WTC11 (cell line): ENCODE measurements at regions not wholly inside any gene's neighbourhood (a gene's known extent, or its start where the extent isn't known, plus 50 kb on each side); places are given as distances from the start of the nearest gene placed in this dataset.

Experiments used
- JUN ChIP-seq: sonication (generic); formaldehyde crosslinking; IDR thresholded peaks from 2 replicates; pipeline ENCODE4 v1.8.0; 2023; ENCODE audit warnings: mild to moderate bottlenecking, missing genetic modification reagents
- SMAD3 ChIP-seq: sonication (generic); formaldehyde crosslinking; IDR thresholded peaks from 2 replicates; pipeline ENCODE4 v1.8.0; 2022; ENCODE audit warnings: missing genetic modification reagents, mild to moderate bottlenecking, borderline replicate concordance
- TP53 ChIP-seq: sonication (generic); formaldehyde crosslinking; IDR thresholded peaks from 2 replicates; pipeline ENCODE4 v1.8.1; 2023; ENCODE audit warnings: mild to moderate bottlenecking, missing genetic modification reagents
- ZNF232 ChIP-seq: sonication (generic); formaldehyde crosslinking; IDR thresholded peaks from 2 replicates; pipeline ENCODE4 v1.8.0; 2022; ENCODE audit warnings: mild to moderate bottlenecking, missing genetic modification reagents
- ZNF423 ChIP-seq: fragments of 250-450 bp; sonication (Bioruptor Pico); IDR thresholded peaks from 2 replicates; pipeline ENCODE4 v2.1.2; 2022; ENCODE audit warnings: mild to moderate bottlenecking, moderate library complexity
- TF ChIP-seq, protein P1 (sequence below): sonication (generic); formaldehyde crosslinking; conservative IDR thresholded peaks from 2 replicates; pipeline ENCODE4 v1.8.1; 2022; ENCODE audit warnings: mild to moderate bottlenecking, missing genetic modification reagents
- TF ChIP-seq, protein P2 (sequence below): fragments of 200-600 bp; IDR thresholded peaks from 2 replicates; pipeline ENCODE4 v1.8.0; 2022; ENCODE audit warnings: antibody characterized with exemption
- TF ChIP-seq, protein P3 (sequence below): sonication (generic); formaldehyde crosslinking; IDR thresholded peaks from 2 replicates; pipeline ENCODE4 v1.8.0; 2023; ENCODE audit warnings: missing genetic modification reagents
- TF ChIP-seq, protein P4 (sequence below): sonication (generic); formaldehyde crosslinking; IDR thresholded peaks from 2 replicates; pipeline ENCODE4 v1.8.0; 2022; ENCODE audit warnings: mild to moderate bottlenecking, missing genetic modification reagents

DNA sequence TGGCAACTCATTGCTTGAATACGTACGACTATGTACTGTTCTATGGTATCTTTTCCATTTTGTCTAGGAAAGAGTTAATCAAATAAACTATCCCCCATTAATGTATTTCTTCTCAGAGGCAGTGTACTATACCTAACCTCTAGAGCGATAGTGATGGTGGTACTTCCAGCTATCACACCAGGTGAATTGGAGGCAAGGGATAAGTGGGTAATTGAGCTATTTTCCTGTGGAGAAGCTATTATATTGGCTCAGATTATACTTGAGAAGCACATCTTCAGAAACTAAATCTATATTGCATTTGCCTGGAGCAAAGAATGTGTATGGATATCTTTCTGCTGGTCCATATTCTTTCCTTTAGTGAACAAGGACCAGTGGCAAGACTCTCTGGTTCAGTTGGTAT lies 430.7 kb upstream of the KHDRBS2 start:
- TF ChIP-seq, protein P1, sequence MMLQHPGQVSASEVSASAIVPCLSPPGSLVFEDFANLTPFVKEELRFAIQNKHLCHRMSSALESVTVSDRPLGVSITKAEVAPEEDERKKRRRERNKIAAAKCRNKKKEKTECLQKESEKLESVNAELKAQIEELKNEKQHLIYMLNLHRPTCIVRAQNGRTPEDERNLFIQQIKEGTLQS (CRISPR knock-in tag): no peak
- TF ChIP-seq, protein P2, sequence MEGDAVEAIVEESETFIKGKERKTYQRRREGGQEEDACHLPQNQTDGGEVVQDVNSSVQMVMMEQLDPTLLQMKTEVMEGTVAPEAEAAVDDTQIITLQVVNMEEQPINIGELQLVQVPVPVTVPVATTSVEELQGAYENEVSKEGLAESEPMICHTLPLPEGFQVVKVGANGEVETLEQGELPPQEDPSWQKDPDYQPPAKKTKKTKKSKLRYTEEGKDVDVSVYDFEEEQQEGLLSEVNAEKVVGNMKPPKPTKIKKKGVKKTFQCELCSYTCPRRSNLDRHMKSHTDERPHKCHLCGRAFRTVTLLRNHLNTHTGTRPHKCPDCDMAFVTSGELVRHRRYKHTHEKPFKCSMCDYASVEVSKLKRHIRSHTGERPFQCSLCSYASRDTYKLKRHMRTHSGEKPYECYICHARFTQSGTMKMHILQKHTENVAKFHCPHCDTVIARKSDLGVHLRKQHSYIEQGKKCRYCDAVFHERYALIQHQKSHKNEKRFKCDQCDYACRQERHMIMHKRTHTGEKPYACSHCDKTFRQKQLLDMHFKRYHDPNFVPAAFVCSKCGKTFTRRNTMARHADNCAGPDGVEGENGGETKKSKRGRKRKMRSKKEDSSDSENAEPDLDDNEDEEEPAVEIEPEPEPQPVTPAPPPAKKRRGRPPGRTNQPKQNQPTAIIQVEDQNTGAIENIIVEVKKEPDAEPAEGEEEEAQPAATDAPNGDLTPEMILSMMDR: no peak
- TF ChIP-seq SMAD3 (CRISPR knock-in tag) (no peak), TP53 (CRISPR knock-in tag) (no peak), JUN (CRISPR knock-in tag) (no peak), ZNF232 (CRISPR knock-in tag) (no peak), ZNF423 (CRISPR knock-in tag) (no peak)
- TF ChIP-seq, protein P3, sequence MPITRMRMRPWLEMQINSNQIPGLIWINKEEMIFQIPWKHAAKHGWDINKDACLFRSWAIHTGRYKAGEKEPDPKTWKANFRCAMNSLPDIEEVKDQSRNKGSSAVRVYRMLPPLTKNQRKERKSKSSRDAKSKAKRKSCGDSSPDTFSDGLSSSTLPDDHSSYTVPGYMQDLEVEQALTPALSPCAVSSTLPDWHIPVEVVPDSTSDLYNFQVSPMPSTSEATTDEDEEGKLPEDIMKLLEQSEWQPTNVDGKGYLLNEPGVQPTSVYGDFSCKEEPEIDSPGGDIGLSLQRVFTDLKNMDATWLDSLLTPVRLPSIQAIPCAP (CRISPR knock-in tag): no peak
- TF ChIP-seq, protein P4, sequence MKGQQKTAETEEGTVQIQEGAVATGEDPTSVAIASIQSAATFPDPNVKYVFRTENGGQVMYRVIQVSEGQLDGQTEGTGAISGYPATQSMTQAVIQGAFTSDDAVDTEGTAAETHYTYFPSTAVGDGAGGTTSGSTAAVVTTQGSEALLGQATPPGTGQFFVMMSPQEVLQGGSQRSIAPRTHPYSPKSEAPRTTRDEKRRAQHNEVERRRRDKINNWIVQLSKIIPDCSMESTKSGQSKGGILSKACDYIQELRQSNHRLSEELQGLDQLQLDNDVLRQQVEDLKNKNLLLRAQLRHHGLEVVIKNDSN (CRISPR knock-in tag): no peak
